ENCODE measurements at regions not wholly inside any gene's neighbourhood (a gene's known extent, or its start where the extent isn't known, plus 50 kb on each side); places are given as distances from the start of the nearest gene placed in this dataset.

- TF ChIP-seq CTCF (IDR thresholded peaks at IDR 0.05) (no peak), POLR2AphosphoS5 (IDR thresholded peaks at IDR 0.05) (no peak), POLR2A (IDR thresholded peaks at IDR 0.05) (no peak)
Measured at GRCh38 chr12:13584541-13584940, 388.0 kb downstream of the EMP1 start.

GRCh38 chr12:13583630-13584029 lies 387.1 kb downstream of the EMP1 start:
- Histone ChIP-seq H3K36me3 (no peaks in the 10 kb centered on the region), H3K9me3 (no peaks in the 10 kb centered on the region), H3K4me3 (no peak overlapping the region), H3K27ac (no peak overlapping the region), H3K4me1 (no peaks in the 10 kb centered on the region), H3K27me3 (no peaks in the 10 kb centered on the region)
- no peak for DNase-seq (ENCODE audit: low spot score in 2 of 2)
- intact Hi-C loops (cut with DNase I; ENCODE audit: low total_unique reads): no loop called here
- TF ChIP-seq CTCF (IDR thresholded peaks at IDR 0.05) (no peak), POLR2AphosphoS5 (IDR thresholded peaks at IDR 0.05) (no peak), POLR2A (IDR thresholded peaks at IDR 0.05) (no peak)

More at GRCh38 chr12:13584541-13584940, 388.0 kb downstream of the EMP1 start:
- intact Hi-C loops (cut with DNase I; ENCODE audit: low total_unique reads): no loop called here
- H3K4me1 ChIP-seq: no peaks in the 10 kb centered on the region
- H3K27ac ChIP-seq: no peak overlapping the region
- no peaks in the 10 kb centered on the region for H3K27me3 ChIP-seq
- H3K9me3 ChIP-seq: no peaks in the 10 kb centered on the region
- no peak overlapping the region for H3K4me3 ChIP-seq
- no peak for DNase-seq (ENCODE audit: low spot score in 2 of 2)
- no peaks in the 10 kb centered on the region for H3K36me3 ChIP-seq

- Histone ChIP-seq H3K4me1 (no peaks in the 10 kb centered on the region), H3K36me3 (no peaks in the 10 kb centered on the region)
- intact Hi-C loops (cut with DNase I; ENCODE audit: low total_unique reads): no loop called here
Measured at GRCh38 chr12:13582421-13582820, 385.9 kb downstream of the EMP1 start.

DNA sequence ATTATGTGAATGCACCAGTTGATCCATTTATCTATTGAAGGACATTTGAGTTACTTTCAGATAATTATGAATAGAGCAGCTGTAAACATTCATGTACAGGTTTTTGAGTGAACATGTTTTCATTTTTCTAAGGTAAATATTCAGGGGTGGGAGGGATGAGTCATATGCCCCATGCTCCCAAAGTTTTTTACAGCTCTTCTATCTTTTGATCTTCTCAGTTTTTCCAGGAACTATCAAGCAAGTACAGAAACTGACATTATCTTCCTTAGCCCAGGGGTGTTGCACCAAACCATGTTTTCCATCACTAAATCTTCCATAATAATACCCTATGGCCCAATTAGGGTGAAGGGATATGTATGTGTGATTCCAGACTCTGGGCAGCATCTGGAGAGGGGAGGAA lies 384.5 kb downstream of the EMP1 start:
- Histone ChIP-seq H3K36me3 (no peaks in the 10 kb centered on the region), H3K27me3 (no peaks in the 10 kb centered on the region), H3K4me1 (no peaks in the 10 kb centered on the region), H3K9me3 (no peaks in the 10 kb centered on the region), H3K4me3 (no peak overlapping the region), H3K27ac (no peak overlapping the region)
- DNase-seq (ENCODE audit: low spot score in 2 of 2): no peak
- no peak for TF ChIP-seq POLR2A (IDR thresholded peaks at IDR 0.05)
- no peak for TF ChIP-seq CTCF (IDR thresholded peaks at IDR 0.05)
- TF ChIP-seq POLR2AphosphoS5 (IDR thresholded peaks at IDR 0.05): no peak
- intact Hi-C loops (cut with DNase I; ENCODE audit: low total_unique reads): no loop called here

More at GRCh38 chr12:13582421-13582820, 385.9 kb downstream of the EMP1 start:
- Histone ChIP-seq H3K9me3 (no peaks in the 10 kb centered on the region), H3K27ac (no peak overlapping the region), H3K27me3 (no peaks in the 10 kb centered on the region), H3K4me3 (no peak overlapping the region)
- no peak for DNase-seq (ENCODE audit: low spot score in 2 of 2)
- TF ChIP-seq POLR2A (IDR thresholded peaks at IDR 0.05) (no peak), CTCF (IDR thresholded peaks at IDR 0.05) (no peak), POLR2AphosphoS5 (IDR thresholded peaks at IDR 0.05) (no peak)

GRCh38 chr12:13580206-13580605 lies 383.7 kb downstream of the EMP1 start:
- no peak for DNase-seq (ENCODE audit: low spot score in 2 of 2)
- Histone ChIP-seq H3K27ac (no peak overlapping the region), H3K27me3 (no peaks in the 10 kb centered on the region), H3K36me3 (no peaks in the 10 kb centered on the region), H3K4me1 (no peaks in the 10 kb centered on the region), H3K4me3 (no peak overlapping the region), H3K9me3 (no peaks in the 10 kb centered on the region)
- no peak for TF ChIP-seq POLR2AphosphoS5 (IDR thresholded peaks at IDR 0.05)
- TF ChIP-seq POLR2A (IDR thresholded peaks at IDR 0.05): no peak
- TF ChIP-seq CTCF (IDR thresholded peaks at IDR 0.05): no peak
- intact Hi-C loops (cut with DNase I; ENCODE audit: low total_unique reads): no loop called here

All from breast epithelium (tissue), 4 donors.